ENCODE measurements at regions not wholly inside any gene's neighbourhood (a gene's known extent, or its start where the extent isn't known, plus 50 kb on each side); places are given as distances from the start of the nearest gene placed in this dataset.

DNA sequence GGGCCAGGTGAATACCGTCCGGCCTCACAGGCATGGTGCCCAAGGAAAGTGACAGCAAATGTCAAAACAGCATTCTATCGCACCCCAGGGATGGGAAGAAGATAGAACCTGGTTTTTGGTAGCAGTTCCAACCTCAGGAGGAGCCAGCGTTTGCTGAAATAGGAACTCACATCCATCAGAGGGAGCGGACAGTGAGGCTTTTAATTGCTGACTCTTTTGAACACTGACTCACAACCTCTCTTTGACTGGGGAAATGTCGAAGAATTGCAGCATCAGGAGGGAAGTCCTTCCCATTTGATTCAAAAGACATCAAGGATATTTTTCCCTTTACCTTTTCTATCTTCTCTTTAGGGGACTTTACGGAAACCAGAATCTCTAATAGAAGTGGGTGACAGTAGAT, 114.2 kb downstream of the UNC5CL start:
- no peak overlapping the region for H3K4me3 ChIP-seq (ENCODE audit: low read length)
- TF ChIP-seq, protein P1, sequence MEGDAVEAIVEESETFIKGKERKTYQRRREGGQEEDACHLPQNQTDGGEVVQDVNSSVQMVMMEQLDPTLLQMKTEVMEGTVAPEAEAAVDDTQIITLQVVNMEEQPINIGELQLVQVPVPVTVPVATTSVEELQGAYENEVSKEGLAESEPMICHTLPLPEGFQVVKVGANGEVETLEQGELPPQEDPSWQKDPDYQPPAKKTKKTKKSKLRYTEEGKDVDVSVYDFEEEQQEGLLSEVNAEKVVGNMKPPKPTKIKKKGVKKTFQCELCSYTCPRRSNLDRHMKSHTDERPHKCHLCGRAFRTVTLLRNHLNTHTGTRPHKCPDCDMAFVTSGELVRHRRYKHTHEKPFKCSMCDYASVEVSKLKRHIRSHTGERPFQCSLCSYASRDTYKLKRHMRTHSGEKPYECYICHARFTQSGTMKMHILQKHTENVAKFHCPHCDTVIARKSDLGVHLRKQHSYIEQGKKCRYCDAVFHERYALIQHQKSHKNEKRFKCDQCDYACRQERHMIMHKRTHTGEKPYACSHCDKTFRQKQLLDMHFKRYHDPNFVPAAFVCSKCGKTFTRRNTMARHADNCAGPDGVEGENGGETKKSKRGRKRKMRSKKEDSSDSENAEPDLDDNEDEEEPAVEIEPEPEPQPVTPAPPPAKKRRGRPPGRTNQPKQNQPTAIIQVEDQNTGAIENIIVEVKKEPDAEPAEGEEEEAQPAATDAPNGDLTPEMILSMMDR (IDR thresholded peaks at IDR 0.05; ENCODE audit: insufficient read depth, low read depth, low read length, missing control alignments), result no peak
- DNase-seq (ENCODE audit: low read depth), result no peak

DNA sequence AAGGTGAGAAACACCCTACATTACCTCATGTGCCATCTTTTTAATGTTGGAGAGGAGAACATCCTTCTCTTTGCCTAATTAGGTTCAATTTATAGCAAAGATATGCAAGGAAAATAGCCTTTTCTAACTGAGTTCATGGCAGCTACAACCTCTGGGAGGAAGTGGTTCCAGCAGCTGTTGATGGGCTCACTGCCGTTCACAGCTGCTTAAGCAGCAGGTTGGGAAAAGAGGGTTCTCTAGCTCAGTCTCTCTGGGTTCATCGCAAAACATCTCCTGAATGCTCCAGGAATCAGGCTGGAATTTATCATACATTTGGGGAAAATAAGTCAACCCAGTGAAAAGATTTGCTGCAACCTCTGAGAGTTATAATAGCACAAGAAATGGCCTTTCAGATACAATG, 115.1 kb downstream of the UNC5CL start:
- no peak overlapping the region for H3K4me3 ChIP-seq (ENCODE audit: low read length)
- TF ChIP-seq, protein P1 (IDR thresholded peaks at IDR 0.05; ENCODE audit: insufficient read depth, low read depth, low read length, missing control alignments), result no peak
- no peak for DNase-seq (ENCODE audit: low read depth)

DNA sequence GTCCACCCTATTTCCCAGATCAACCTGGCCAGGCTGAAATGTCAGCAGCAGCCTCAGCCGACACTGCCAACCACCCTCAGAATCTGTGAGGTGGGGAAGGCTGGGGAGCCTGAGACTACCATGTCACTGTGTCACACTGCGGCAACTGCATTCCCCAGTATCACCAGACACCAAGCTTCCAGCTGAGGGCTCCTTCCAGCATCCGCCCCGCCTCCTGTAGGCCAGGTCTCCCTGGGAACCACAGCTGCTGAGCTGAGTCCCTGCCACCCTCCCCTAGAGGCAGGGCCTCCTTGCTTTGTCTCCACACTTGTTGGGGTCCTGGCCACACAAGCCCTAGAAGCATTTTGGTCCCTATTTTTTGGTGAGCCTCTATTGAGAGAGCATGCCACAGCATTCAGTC, 115.7 kb downstream of the UNC5CL start:
- no peak for DNase-seq (ENCODE audit: low read depth)
- no peak overlapping the region for H3K4me3 ChIP-seq (ENCODE audit: low read length)
- TF ChIP-seq, protein P1 (IDR thresholded peaks at IDR 0.05; ENCODE audit: insufficient read depth, low read depth, low read length, missing control alignments), result no peak

DNA sequence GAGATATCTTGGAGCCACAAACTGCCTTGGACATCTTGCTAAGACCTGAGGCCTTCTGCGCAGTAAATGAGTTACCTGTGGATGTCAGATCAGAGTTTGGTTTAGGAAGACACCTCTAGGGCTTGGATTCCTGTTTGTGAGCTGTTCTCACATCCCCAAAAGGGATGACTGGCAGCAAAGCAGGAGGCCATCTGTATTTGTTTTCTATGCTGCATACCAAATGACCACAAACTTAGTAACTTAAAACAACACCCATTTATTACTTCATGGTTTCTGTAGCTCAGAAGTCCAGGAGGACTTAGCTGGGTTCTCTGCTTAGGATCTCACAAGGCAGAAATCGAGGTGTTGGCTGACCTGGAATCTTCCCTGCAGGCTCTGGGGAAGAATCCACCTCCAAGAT, 116.7 kb downstream of the UNC5CL start:
- peak; percentile 32 for DNase-seq (ENCODE audit: low read depth)
- TF ChIP-seq, protein P1 (IDR thresholded peaks at IDR 0.05; ENCODE audit: insufficient read depth, low read depth, low read length, missing control alignments), result no peak

DNA sequence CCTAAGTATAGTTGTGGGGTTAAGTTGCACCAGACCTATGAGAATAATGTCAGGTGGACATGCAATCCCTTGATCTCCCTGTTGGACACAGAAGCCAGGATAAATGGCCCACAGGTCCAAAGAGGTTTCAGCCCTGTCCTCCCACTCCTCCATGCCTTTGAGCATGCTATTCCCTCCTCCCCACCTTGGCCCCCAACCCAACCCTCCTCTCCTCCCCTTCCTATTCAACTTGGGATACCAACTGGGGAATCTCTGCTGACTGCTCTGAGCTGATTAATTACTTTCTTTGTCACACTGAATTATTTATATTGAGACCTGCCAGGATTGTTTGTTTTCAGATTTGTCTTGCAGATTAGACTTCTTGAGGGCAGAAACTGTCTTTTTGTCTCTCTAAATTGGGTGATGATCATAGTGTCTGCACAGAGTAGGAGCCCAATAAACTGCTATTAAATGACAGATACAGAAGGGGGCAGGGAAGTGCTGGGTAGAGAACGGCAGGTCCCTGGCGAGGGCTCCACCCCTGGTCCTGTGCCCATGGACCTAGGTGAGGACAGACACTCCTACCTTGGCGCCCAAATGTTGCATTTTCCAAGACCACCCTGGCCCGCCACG, 120.9 kb downstream of the UNC5CL start:
- TF ChIP-seq, protein P1 (IDR thresholded peaks at IDR 0.05; ENCODE audit: insufficient read depth, low read depth, low read length, missing control alignments), result no peak
- DNase-seq (ENCODE audit: low read depth), result no peak
- H3K4me3 ChIP-seq (ENCODE audit: low read length), result no peak overlapping the region

More for the DNA sequence above, 116.7 kb downstream of the UNC5CL start:
- no peak overlapping the region for H3K4me3 ChIP-seq (ENCODE audit: low read length)

DNA sequence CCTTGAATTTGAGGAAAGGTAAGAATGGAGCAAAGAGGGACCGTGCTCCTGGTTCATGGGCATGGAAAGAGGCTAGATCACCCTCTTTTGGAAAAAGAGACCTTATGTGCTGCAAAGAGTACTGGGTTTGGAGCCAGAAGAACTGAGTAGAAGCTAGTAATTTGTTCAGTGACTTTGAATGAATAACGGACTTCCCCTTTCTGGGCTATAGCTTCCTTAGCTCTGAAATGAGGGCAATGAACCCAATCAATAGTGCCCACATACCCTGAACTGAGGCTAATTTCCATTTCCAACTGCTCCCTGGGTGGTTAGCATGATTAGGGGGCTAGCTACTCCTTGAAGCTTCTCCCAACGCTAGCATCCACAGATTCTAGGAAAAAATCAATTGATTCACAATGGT, 121.4 kb downstream of the UNC5CL start:
- DNase-seq (ENCODE audit: low read depth), result no peak
- H3K4me3 ChIP-seq (ENCODE audit: low read length), result no peak overlapping the region
- TF ChIP-seq, protein P1 (IDR thresholded peaks at IDR 0.05; ENCODE audit: insufficient read depth, low read depth, low read length, missing control alignments), result no peak

DNA sequence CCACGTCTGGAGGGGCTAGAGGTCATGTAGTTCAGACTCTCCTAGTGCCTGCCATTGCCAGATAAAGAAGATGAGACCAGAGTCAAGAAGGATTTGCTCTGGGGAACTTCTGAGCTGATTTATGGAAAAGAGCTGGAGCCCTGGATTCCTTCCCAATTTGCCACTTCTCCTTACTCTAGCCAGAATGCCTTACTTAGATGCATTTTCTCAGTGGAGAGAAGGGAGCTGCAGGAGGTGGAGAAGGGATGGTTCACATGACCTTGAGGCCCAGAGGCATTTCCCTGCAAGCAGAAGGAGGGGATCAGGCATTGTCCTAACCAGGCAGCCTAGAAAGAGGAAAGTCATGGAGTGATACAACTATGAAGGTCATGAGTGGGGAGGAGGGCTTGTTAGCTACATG, 122.2 kb downstream of the UNC5CL start:
- TF ChIP-seq, protein P1 (IDR thresholded peaks at IDR 0.05; ENCODE audit: insufficient read depth, low read depth, low read length, missing control alignments), result no peak
- H3K4me3 ChIP-seq (ENCODE audit: low read length), result no peak overlapping the region
- DNase-seq (ENCODE audit: low read depth), result no peak
